Stomach (tissue), 4 donors: ENCODE measurements at regions not wholly inside any gene's neighbourhood (a gene's known extent, or its start where the extent isn't known, plus 50 kb on each side); places are given as distances from the start of the nearest gene placed in this dataset.

Experiments used
- CTCF ChIP-seq, 7 experiments: fragments of 450-650 bp in 4 of 7; fragments of 200-600 bp in 3 of 7; sonication (generic) in 3 of 7; IDR thresholded peaks; one replicate each; pipeline ENCODE4 v1.5.1; 2016 to 2019; ENCODE audit warnings: antibody characterized with exemption in 7 of 7, control low read depth in 2 of 7, mild to moderate bottlenecking in 1 of 7
- EP300 ChIP-seq: sonication (generic); formaldehyde crosslinking; IDR thresholded peaks from one replicate; pipeline ENCODE4 v1.6.1; 2017; ENCODE audit warnings: antibody characterized with exemption

DNA sequence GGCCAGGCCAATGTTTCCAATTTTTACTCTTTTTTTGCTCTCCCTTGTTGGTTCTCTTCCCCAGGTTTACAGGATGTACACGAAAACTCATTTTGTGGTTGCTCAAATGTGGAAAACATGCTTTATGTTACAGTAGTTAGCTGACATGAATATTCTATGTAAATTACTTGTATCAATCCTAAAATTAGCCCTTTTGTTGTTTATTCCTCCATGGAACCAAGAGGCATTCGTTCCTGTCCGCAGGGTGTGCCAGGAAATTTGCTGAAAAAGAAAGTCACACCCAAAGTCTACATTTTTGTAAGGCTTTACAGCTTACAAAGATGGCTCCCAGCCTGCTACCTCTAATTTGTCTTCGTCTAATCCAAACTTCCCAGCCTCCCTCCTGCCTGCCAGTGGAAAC, 652.3 kb downstream of the ETS1 start:
- TF ChIP-seq CTCF (IDR thresholded peaks at IDR 0.05), result no peak
- TF ChIP-seq EP300, result no peak
